B cell (primary cell): ENCODE measurements at regions not wholly inside any gene's neighbourhood (a gene's known extent, or its start where the extent isn't known, plus 50 kb on each side); places are given as distances from the start of the nearest gene placed in this dataset.

Experiments used
- ATAC-seq: fragments of 200-7000 bp; cut with Tn5 transposase; one replicate; pipeline ENCODE4 v1.10.0; 2021; ENCODE audit warnings: low read depth, mild to moderate bottlenecking, moderate number of reproducible peaks, moderate library complexity
- CTCF ChIA-PET: fragments of 350-600 bp; sonication (Branson Sonifier 250); formaldehyde crosslinking; loops from one replicate; lab custom pipeline; 2021; ENCODE audit warnings: antibody characterized with exemption, inconsistent platforms; lab: Charles Lee
- POLR2A ChIA-PET: fragments of 350-600 bp; sonication (Branson Sonifier 250); formaldehyde crosslinking; loops from one replicate; lab custom pipeline; 2021; ENCODE audit warnings: antibody characterized with exemption; lab: Charles Lee
- DNase-seq: peaks from one replicate; pipeline ENCODE4 v3.0.0; 2013
- H2AFZ ChIP-seq: 2 replicates; pipeline ENCODE4 v1.6.1; 2012; ENCODE audit warnings: mild to moderate bottlenecking, low read depth, low read length; ENCODE audit not compliant: insufficient read depth, poor library complexity, severe bottlenecking
- H3K27ac ChIP-seq, 2 donors: 1 replicate in 1 of 2; 2 replicates in 1 of 2; pipeline ENCODE4 v1.5.1; 2012 to 2013; ENCODE audit warnings: low read length in 2 of 2, mild to moderate bottlenecking in 2 of 2, moderate library complexity in 1 of 2
- H3K27me3 ChIP-seq, 4 experiments: fragments of 200-600 bp in 1 of 4; sonication (generic) in 1 of 4; replicated peaks in 1 of 4; 1 replicate in 2 of 4; 2 replicates in 2 of 4; pipeline versions ENCODE4 v1.6.1 to v1.7.0; 2013 to 2016; ENCODE audit warnings: low read length in 3 of 4, mild to moderate bottlenecking in 2 of 4, mixed read lengths in 1 of 4, moderate library complexity in 1 of 4; ENCODE audit not compliant: insufficient read depth in 4 of 4, control insufficient read depth in 3 of 4; ENCODE audit errors: control extremely low read depth in 1 of 4
- H3K36me3 ChIP-seq, 2 experiments: replicated peaks in 1 of 2; 1 replicate in 1 of 2; 2 replicates in 1 of 2; pipeline versions ENCODE4 v1.6.1 to v1.7.1; 2013; ENCODE audit warnings: low read length in 1 of 2; ENCODE audit not compliant: insufficient read depth in 2 of 2, control insufficient read depth in 1 of 2; ENCODE audit errors: control extremely low read depth in 1 of 2, extremely low read depth in 1 of 2
- H3K4me1 ChIP-seq, 2 donors: fragments of 200-600 bp in 1 of 2; sonication (generic) in 1 of 2; 1 replicate in 1 of 2; 2 replicates in 1 of 2; pipeline versions ENCODE4 v1.5.1 to v1.6.1; 2013 to 2017; ENCODE audit warnings: low read length in 2 of 2; ENCODE audit not compliant: control insufficient read depth in 2 of 2, insufficient read depth in 2 of 2
- H3K4me2 ChIP-seq: replicated peaks from 2 replicates; pipeline ENCODE3; 2012; ENCODE audit warnings: mild to moderate bottlenecking, low read depth, low read length; ENCODE audit not compliant: poor library complexity, severe bottlenecking
- H3K4me3 ChIP-seq, 5 experiments: fragments of 200-600 bp in 1 of 5; sonication (generic) in 1 of 5; 1 replicate in 3 of 5; 2 replicates in 2 of 5; pipeline versions ENCODE4 v1.5.1 to v1.7.0; 2011 to 2016; ENCODE audit warnings: low read length in 4 of 5, mild to moderate bottlenecking in 4 of 5, low read depth in 2 of 5, control low read depth in 1 of 5, moderate library complexity in 1 of 5; ENCODE audit not compliant: insufficient read depth in 1 of 5; ENCODE audit errors: control extremely low read depth in 1 of 5, extremely low read depth in 1 of 5
- H3K79me2 ChIP-seq: fragments of 200-600 bp; sonication (generic); one replicate; pipeline ENCODE4 v1.6.0; 2016; ENCODE audit warnings: low read length; ENCODE audit not compliant: control insufficient read depth, insufficient read depth
- H3K9ac ChIP-seq: fragments of 200-600 bp; sonication (generic); 2 replicates; pipeline ENCODE4 v1.6.1; 2017; ENCODE audit warnings: mild to moderate bottlenecking, low read length, moderate library complexity
- H3K9me3 ChIP-seq, 3 donors: one replicate each; pipeline versions ENCODE4 v1.6.1 to v1.7.1; 2013; ENCODE audit warnings: low read length in 2 of 3; ENCODE audit not compliant: control insufficient read depth in 2 of 3, insufficient read depth in 1 of 3; ENCODE audit errors: control extremely low read depth in 1 of 3
- H4K20me1 ChIP-seq: 2 replicates; pipeline ENCODE4 v1.6.0; 2012; ENCODE audit warnings: mild to moderate bottlenecking, low read length; ENCODE audit not compliant: insufficient read depth, control insufficient read depth, poor library complexity, severe bottlenecking
- H3K27ac Mint-ChIP-seq: one replicate; pipeline ENCODE4 v1.8.0; 2021; ENCODE audit warnings: mixed read lengths
- H3K27me3 Mint-ChIP-seq: one replicate; pipeline ENCODE4 v1.8.0; 2021; ENCODE audit warnings: mixed read lengths
- H3K4me1 Mint-ChIP-seq: one replicate; pipeline ENCODE4 v1.8.0; 2021; ENCODE audit warnings: mixed read lengths
- H3K4me3 Mint-ChIP-seq: one replicate; pipeline ENCODE4 v1.8.0; 2021; ENCODE audit warnings: mixed read lengths
- H3K9me3 Mint-ChIP-seq: one replicate; pipeline ENCODE4 v1.8.0; 2022; ENCODE audit warnings: mixed read lengths; ENCODE audit not compliant: insufficient read depth
- EZH2 ChIP-seq: IDR thresholded peaks from 2 replicates; pipeline ENCODE4 v1.6.1; 2012; ENCODE audit warnings: borderline replicate concordance, low read depth, mild to moderate bottlenecking, moderate library complexity, low read length; ENCODE audit not compliant: insufficient read depth, poor library complexity, severe bottlenecking
- WGBS: methylation state at CpG from one replicate; pipeline ENCODE4 v1.1.5; 2013; ENCODE audit warnings: missing lambda C conversion rate; ENCODE audit not compliant: insufficient coverage; 5-methylcytosine and 5-hydroxymethylcytosine counted together
- intact Hi-C: fragments of 100-400 bp; cut with micrococcal nuclease; formaldehyde crosslinking; loops from one replicate; pipeline ENCODE4 v1.10.0; 2022
- TF ChIP-seq, protein P1 (sequence below): fragments of 200-600 bp; IDR thresholded peaks from one replicate; pipeline ENCODE4 v1.8.0; 2022; ENCODE audit warnings: antibody characterized with exemption, mild to moderate bottlenecking

DNA sequence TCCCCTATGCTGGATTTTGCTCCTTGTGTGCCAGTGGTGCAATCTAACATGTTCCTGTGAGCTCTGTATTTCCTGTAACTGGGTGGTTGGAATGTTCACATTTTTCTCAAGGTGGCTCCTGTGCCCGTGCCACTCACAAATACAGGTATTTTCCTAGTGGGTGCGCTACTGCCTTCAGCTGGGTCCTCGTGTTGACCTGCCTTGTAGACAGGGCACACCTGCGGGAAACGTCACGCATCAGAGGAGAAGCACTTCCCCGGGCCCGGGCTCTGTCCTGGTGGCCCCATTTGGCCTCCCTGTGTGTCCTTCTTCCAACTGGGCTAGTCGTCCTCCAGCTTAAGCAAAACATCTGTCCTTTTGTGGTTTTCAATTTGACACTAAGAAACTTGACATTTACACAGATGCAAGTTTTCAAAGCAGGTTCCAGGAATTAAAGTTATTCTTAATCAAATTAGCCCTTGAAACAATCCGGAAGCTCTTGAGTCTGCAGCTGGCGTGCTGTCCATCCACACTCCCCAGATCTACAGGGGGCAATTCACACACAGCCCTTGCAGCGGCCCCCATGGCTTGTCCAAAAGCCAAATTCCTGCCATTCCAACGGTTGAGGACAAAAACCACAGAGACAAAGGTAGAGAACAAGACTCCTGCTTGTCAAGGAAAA lies 275.1 kb downstream of the CDC5L start:
- TF ChIP-seq EZH2: no peak
- TF ChIP-seq, protein P1, sequence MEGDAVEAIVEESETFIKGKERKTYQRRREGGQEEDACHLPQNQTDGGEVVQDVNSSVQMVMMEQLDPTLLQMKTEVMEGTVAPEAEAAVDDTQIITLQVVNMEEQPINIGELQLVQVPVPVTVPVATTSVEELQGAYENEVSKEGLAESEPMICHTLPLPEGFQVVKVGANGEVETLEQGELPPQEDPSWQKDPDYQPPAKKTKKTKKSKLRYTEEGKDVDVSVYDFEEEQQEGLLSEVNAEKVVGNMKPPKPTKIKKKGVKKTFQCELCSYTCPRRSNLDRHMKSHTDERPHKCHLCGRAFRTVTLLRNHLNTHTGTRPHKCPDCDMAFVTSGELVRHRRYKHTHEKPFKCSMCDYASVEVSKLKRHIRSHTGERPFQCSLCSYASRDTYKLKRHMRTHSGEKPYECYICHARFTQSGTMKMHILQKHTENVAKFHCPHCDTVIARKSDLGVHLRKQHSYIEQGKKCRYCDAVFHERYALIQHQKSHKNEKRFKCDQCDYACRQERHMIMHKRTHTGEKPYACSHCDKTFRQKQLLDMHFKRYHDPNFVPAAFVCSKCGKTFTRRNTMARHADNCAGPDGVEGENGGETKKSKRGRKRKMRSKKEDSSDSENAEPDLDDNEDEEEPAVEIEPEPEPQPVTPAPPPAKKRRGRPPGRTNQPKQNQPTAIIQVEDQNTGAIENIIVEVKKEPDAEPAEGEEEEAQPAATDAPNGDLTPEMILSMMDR: no peak
- DNase-seq (no peak), ATAC-seq (no peak)
- H3K4me1 Mint-ChIP-seq: no peaks in the 10 kb centered on the region
- H3K36me3 ChIP-seq: no peaks in the 10 kb centered on the region
- H3K4me3 ChIP-seq: no peak overlapping the region
- H3K27ac ChIP-seq: no peak overlapping the region
- H3K27me3 ChIP-seq: peaks cover 0 to under 1% (median 0%) of the 10 kb centered on the region in 4 experiments
- H3K9me3 Mint-ChIP-seq: peaks cover 5% of the 10 kb centered on the region
- H3K4me3 Mint-ChIP-seq: no peak overlapping the region
- intact Hi-C loops: no loop called here
- POLR2A ChIA-PET: no interaction called here
- H3K4me1 ChIP-seq: no peaks in the 10 kb centered on the region
- peaks cover 18% of the 10 kb centered on the region for H3K27me3 Mint-ChIP-seq
- no peaks in the 10 kb centered on the region for H4K20me1 ChIP-seq
- no peaks in the 10 kb centered on the region for H3K79me2 ChIP-seq
- no peak overlapping the region for H3K27ac Mint-ChIP-seq
- CTCF ChIA-PET: interaction anchor here (0.9 to 12.5 kb wide), 5 partner anchors 9 to 1260 kb away, joined by 3 to 334 read pairs (median 4); no protein-coding TSS in a partner anchor
- H3K9me3 ChIP-seq: no peaks in the 10 kb centered on the region
- no peak overlapping the region for H2AFZ ChIP-seq
- no peak overlapping the region for H3K9ac ChIP-seq
- no peak overlapping the region for H3K4me2 ChIP-seq
- 37% methylated on average over 12 of the region's 13 CpGs for WGBS

DNA sequence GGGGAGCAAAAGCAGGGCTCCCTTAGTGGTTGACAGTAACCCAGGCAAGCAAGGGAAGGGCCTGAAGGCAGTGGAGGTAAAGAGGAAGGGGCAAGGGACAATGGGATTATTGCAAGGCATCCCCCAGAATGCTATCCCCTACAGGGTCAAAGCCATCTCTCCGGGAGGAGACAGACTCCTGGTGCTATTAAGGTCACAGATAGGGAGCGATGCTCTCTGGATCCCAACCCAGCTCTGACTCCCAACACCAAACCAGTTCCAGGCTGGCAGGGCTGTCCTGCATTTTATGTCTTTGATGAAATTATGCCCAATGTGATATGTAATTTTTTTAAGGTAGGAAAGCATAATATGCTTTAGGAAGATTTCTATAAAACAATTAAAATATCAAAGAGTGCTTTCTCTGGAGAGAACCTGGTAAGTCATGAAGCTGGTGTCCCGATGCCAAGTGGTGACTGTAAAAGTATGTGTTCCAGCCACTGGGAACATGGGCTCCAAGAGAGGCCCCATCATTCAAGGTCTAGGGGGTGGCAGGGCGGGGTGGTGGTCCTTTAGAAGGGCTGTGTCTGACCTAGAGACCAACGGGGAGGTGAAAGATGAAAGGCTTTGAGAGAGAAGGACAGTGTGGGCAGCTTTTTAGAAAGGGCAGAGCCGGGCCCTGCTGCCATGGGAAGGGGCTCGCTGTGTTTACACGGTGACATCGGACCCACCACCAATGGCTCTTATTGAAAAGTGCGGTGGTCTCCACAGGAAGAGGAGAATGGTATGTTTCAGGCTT lies 276.5 kb downstream of the CDC5L start:
- WGBS: 56% methylated on average over 3 of the region's 10 CpGs
- ATAC-seq (no peak), DNase-seq (no peak)
- Mint-ChIP-seq H3K9me3 (no peaks in the 10 kb centered on the region), H3K4me1 (no peaks in the 10 kb centered on the region), H3K4me3 (no peak overlapping the region), H3K27me3 (peaks cover 12% of the 10 kb centered on the region), H3K27ac (no peak overlapping the region)
- no peak overlapping the region for H3K4me3 ChIP-seq
- no peaks in the 10 kb centered on the region for H3K4me1 ChIP-seq
- intact Hi-C loops: no loop called here
- H3K9me3 ChIP-seq: no peaks in the 10 kb centered on the region
- no peak overlapping the region for H3K4me2 ChIP-seq
- H3K9ac ChIP-seq: no peak overlapping the region
- no peaks in the 10 kb centered on the region for H4K20me1 ChIP-seq
- ChIA-PET POLR2A (no interaction called here), CTCF (interaction anchor here (0.9 to 12.5 kb wide), 3 partner anchors 8 to 1259 kb away, joined by 3 to 334 read pairs (median 12); no protein-coding TSS in a partner anchor)
- H2AFZ ChIP-seq: no peak overlapping the region
- no peaks in the 10 kb centered on the region for H3K36me3 ChIP-seq
- H3K27ac ChIP-seq: no peak overlapping the region
- no peak for TF ChIP-seq EZH2
- TF ChIP-seq, protein P1: no peak
- no peaks in the 10 kb centered on the region for H3K79me2 ChIP-seq
- no peaks in the 10 kb centered on the region for H3K27me3 ChIP-seq
